ENCODE measurements at regions not wholly inside any gene's neighbourhood (a gene's known extent, or its start where the extent isn't known, plus 50 kb on each side); places are given as distances from the start of the nearest gene placed in this dataset.
A peak's percentile ranks its signal among the peaks of the same experiment; 100 is the strongest.

GRCh38 chr6:40753675-40754448 lies 166.7 kb upstream of the LRFN2 start:
- no peak for DNase-seq (ENCODE audit: low read depth)

GRCh38 chr6:40753048-40753447 lies 165.9 kb upstream of the LRFN2 start:
- no peak for DNase-seq (ENCODE audit: low read depth)

- no peak for DNase-seq (ENCODE audit: low read depth)
Measured at GRCh38 chr6:40744835-40745234, 157.7 kb upstream of the LRFN2 start.

GRCh38 chr6:40743690-40744446 lies 156.7 kb upstream of the LRFN2 start:
- no peak for DNase-seq (ENCODE audit: low read depth)

- DNase-seq (ENCODE audit: low read depth): no peak
Measured at GRCh38 chr6:40743226-40743625, 156.1 kb upstream of the LRFN2 start.

GRCh38 chr6:40740518-40740917 lies 153.4 kb upstream of the LRFN2 start:
- no peak for DNase-seq (ENCODE audit: low read depth)

GRCh38 chr6:40738551-40739193 lies 151.5 kb upstream of the LRFN2 start:
- no peak for DNase-seq (ENCODE audit: low read depth)

GRCh38 chr6:40735521-40735920 lies 148.4 kb upstream of the LRFN2 start:
- DNase-seq (ENCODE audit: low read depth): no peak

- DNase-seq (ENCODE audit: low read depth): peak; percentile 20
Measured at GRCh38 chr6:40735121-40735520, 148.0 kb upstream of the LRFN2 start.

GRCh38 chr6:40734607-40735006 lies 147.4 kb upstream of the LRFN2 start:
- DNase-seq (ENCODE audit: low read depth): no peak

- no peak for DNase-seq (ENCODE audit: low read depth)
Measured at GRCh38 chr6:40733770-40734396, 146.7 kb upstream of the LRFN2 start.

GRCh38 chr6:40733290-40733689 lies 146.1 kb upstream of the LRFN2 start:
- peak; percentile 9 for DNase-seq (ENCODE audit: low read depth)

GRCh38 chr6:40732878-40733277 lies 145.7 kb upstream of the LRFN2 start:
- no peak for DNase-seq (ENCODE audit: low read depth)

- no peak for DNase-seq (ENCODE audit: low read depth)
Measured at GRCh38 chr6:40728643-40729042, 141.5 kb upstream of the LRFN2 start.

GRCh38 chr6:40727271-40727670 lies 140.1 kb upstream of the LRFN2 start:
- no peak for DNase-seq (ENCODE audit: low read depth)

GRCh38 chr6:40726853-40727252 lies 139.7 kb upstream of the LRFN2 start:
- no peak for DNase-seq (ENCODE audit: low read depth)

- DNase-seq (ENCODE audit: low read depth): no peak
Measured at GRCh38 chr6:40725390-40725789, 138.2 kb upstream of the LRFN2 start.

- no peak for DNase-seq (ENCODE audit: low read depth)
Measured at GRCh38 chr6:40724886-40725285, 137.7 kb upstream of the LRFN2 start.

GRCh38 chr6:40723967-40724366 lies 136.8 kb upstream of the LRFN2 start:
- peak; percentile 29 for DNase-seq (ENCODE audit: low read depth)

GRCh38 chr6:40722553-40723258 lies 135.5 kb upstream of the LRFN2 start:
- DNase-seq (ENCODE audit: low read depth): no peak

- no peak for DNase-seq (ENCODE audit: low read depth)
Measured at GRCh38 chr6:40722091-40722490, 134.9 kb upstream of the LRFN2 start.

Measured in RPMI7951 (cell line).